NCI-H748 treated with DMSO at 0.1 percent for 48 hours (cell line): ENCODE measurements at regions not wholly inside any gene's neighbourhood (a gene's known extent, or its start where the extent isn't known, plus 50 kb on each side); places are given as distances from the start of the nearest gene placed in this dataset.

Experiments
- DNase-seq: peaks from one replicate; lab custom pipeline; 2025; lab: John Stamatoyannopoulos, UW

DNA sequence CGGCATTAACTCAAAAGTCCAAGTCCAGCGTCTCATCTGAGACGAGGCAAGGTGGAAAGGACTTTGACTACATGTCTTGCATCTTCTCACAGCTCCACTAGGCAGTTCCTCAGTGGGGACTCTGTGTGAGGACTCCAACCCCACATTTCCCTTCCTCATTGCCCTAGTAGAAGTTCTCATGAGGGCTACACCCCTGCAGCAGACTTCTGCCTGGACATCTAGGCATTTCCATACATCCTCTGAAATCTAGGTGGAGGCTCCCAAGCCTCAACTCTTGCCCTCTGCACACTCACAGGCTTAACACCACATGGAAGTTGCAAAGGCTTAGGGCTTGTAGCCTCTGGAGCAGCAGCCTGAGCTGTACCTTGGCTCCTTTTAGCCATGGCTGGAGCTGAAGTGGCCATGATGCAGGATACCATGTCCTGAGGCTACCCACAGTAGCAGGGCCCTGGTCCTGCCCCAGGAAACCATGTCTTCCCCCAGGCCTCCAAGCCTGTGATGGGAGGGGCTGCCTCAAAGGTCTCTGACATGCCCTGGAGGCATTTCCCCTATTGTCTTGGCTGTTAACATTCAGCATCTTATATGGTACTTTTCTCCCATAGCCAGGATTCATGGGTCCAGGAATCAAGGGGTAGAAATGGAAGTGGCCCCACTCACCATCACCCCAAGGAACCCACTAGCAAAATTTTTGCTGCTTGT is 194.6 kb upstream of the KCNG1 start:
- DNase-seq, result no peak

DNA sequence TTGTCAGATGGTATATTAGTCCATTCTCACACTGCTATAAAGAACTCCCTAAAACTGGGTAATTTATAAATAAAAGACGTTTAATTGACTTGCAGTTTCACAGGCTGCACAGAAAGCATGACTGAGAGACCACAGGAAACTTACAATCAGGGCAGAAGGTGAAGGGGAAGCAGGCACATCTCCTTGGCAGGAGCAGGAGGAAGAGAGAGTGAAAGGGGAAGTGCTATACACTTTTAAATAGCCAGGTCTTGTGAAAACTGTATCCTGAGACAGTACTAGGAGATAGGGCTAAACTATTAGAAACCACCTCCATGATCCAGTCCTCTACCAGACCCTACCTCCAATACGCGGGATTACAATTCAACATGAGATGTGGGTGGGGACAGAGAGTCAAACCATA is 193.9 kb upstream of the KCNG1 start:
- DNase-seq, result no peak

DNA sequence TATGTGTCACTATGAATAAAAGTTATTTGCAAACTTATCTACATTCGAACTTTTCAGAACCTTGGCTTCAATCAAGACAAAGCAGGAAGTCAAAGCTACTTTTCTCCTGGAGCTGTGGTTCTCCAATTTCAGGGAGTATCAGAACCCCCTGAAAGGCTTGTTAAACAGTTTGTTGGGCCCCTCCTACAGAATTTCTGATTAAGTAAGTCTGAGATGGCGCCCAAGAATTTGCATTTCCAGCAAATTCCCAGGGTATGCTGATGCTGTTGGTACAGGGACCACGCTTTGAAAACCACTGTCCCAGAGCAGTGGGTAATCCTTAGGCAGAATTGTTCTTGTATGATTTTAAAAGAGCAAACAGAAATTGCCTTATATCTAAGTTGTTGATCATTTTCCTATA is 189.9 kb upstream of the KCNG1 start:
- no peak for DNase-seq

DNA sequence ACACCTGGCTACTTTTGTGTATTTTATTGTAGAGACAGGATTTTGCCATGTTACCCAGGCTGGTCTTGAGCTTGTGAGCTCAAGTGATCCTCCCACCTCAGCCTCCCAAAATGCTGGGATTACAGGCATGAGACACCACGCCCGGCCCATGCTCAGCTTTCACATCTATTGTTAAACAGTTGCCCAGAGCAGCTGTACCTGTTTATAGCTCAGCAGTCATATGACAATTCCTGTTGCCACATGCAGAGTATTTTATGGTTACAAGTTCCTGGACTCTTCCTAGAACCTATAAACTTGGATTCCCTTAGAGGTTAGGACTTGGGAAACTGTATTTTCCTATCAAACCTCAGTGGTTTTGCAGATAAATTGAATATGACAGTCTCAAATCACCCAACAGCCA is 188.3 kb upstream of the KCNG1 start:
- no peak for DNase-seq

DNA sequence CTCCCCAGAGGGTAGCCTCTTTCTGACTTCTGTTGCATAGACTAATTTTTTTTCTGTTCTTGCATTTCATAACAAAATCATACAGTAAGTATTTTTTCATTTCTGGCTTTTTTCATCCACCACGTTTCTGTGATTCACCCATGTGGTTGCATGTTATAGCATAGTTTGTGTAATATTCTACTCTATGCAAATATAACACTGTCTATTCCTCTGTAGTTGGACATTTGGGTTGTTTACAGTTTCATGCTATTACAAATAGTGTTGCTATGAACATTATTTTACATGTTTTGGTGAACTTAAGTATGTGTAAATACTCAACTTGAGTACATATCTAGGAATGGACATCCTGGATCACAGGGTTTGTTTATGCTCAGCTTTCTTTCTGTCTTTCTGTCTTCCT is 187.2 kb upstream of the KCNG1 start:
- no peak for DNase-seq

DNA sequence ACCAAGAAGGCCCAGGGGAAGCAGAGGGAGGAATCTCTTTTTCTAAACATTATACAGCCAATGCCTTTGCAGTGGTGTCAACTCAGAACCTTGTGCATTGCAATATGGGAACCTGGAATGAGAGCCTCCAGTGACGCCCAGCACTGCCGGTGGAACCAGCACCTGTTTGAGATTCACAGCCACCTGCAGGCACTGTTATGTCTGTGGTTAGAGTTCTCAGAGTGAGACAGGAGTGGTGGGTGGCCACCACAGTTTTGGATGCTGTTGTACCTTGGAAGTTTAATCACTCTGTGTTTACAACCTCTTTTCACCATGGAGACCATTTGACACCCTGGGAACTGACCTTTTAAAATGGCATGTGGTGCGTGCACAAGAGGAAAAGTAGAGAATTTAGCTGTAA is 185.3 kb upstream of the KCNG1 start:
- no peak for DNase-seq

DNA sequence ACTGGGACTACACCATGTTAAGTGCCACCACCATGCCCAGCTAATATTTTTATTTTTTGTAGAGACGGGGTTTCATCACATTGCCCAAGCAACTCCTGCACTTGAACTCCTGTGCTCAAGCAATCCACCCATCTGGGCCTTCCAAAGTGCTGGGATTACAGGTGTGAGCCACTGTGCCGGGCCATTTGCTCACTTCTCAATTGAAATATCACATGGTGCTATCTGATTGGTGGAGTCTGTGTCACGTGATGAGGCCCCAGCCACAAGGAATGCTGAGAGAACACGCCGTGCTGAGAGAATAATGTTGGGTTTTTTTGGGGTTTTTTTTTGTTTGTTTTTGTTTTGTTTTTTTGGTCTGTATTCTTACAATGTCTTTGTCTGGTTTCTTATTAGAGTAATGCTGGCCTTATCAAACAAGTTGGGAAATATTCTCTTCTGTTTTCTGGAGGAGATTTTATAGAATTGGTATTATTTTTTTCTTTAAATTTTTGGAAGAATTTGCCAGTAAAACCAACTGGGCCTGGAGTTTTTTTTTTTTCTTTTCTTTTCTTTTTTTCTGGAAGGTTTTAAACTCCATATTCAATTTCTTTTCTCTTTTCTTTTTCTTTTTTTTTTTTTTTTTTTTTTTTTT is 183.2 kb upstream of the KCNG1 start:
- no peak for DNase-seq

- no peak for DNase-seq
These were observed 181.9 kb upstream of the KCNG1 start for GRCh38 chr20:51204794-51205193.

- no peak for DNase-seq
These were observed 181.3 kb upstream of the KCNG1 start for GRCh38 chr20:51204051-51204715.

DNA sequence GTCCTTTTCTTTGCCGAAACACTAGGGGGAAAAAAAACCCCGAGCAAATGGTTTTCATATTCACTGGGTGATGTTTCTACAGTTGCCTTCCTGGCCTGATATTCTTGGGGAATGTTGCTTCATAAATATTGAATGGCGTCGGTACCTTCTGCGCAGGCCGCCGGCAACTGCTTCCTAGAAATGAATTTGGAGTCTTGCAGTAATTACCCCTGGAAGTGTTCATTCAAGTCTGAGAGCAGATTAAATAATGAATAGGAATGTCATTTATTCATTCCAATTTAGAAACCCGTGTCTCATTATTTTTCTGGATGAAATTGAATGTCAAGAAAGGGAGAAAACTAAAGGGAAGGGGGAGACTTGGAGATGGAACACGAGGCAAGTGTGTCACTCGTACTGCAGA is 179.4 kb upstream of the KCNG1 start:
- no peak for DNase-seq

DNA sequence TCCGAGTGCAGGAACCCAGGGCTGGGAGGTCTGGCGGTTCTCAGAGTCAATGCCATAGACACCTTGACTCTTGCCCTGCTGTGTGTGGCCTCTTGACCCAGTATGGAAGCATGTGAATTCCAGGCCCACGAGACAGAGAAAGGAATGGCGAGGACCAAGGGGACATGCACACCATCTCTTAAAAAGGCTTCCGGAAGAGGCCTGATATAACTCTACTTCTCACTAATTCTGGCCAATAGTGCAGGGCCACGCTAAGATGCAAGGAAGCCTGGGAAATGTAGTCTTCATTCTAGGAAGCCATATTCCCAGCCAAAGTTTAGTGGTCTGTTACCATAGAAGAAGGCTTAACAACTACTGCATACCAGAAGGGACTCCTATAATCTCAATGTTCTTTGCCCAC is 177.0 kb upstream of the KCNG1 start:
- DNase-seq, result no peak

GRCh38 chr20:51198876-51199523 is 176.1 kb upstream of the KCNG1 start:
- DNase-seq, result no peak

- DNase-seq, result no peak
These were observed 175.3 kb upstream of the KCNG1 start for GRCh38 chr20:51198238-51198637.

GRCh38 chr20:51196991-51197651 is 174.2 kb upstream of the KCNG1 start:
- no peak for DNase-seq

DNA sequence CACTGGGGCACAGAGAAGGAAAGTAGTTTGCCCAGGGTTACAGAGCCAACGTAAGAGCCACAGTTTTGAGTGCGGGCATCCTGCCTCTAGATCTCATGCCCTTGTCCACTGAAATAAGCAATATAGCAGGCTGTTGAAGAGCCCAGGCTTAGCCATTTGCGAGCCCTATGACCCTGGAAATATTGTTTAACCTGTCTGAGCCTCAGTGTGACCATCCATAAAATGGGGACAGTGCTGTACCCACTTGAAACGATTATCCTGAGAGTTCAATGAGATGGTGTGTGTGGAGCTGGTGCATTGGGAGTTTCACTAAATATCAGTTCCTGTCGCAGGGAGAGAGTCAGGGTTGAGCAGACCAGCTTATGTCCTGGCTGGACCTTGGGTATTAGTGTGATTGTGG is 173.1 kb upstream of the KCNG1 start:
- DNase-seq, result no peak

DNA sequence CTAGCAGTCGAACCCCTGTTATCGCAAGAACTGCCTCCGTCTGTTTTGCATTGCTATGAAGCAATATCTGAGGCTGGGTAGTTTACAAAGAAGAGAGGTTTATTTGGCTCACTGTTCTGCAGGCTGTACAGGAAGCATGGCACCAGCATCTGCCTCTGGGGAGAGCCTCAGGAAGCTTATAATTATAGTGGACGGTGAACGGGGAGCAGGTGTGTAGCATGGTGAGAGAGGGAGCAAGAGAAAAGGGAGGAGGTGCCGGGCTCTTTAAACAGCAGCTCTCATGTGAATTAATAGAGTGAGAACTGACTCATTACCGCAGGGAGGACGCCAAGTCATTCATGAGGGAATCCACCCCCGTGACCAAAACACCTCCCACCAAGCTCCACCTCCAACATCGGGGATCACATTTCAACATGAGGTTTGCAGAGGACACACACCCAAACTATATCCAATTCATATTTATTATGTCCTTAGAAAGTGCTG is 172.6 kb upstream of the KCNG1 start:
- DNase-seq, result no peak

DNA sequence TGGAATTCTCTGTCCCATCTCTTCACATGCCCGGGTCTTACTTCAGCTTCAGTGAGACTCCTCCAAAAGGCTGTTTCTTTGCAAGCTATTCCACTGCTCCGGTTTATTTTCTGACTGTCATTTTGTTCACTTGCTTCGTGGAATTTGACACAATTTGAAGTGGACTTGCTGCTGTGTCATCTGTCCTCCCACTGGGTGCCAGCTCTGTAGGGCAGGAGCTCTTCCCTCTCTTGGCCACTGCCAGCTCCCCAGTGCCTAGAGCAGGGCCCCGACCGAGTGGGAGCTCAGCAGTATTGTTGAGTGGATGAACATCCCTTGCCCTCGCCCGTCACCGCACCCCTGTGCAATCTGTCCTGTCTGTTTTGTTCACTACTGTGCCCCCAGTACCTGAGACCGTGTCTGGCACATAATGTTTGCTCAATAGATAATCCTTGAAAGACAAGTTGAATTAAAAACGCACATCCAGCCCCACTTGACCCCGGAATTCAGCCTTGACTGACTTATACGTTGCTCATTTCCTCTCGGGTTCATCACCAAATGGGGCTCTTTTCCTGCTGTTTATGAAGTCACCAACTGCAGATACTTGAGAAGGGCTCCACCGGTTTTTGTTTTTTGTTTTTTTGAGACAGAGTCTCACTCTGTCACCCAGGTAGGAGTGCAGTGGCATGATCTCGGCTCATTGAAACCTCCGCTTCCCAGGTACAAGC is 170.3 kb upstream of the KCNG1 start:
- no peak for DNase-seq

DNA sequence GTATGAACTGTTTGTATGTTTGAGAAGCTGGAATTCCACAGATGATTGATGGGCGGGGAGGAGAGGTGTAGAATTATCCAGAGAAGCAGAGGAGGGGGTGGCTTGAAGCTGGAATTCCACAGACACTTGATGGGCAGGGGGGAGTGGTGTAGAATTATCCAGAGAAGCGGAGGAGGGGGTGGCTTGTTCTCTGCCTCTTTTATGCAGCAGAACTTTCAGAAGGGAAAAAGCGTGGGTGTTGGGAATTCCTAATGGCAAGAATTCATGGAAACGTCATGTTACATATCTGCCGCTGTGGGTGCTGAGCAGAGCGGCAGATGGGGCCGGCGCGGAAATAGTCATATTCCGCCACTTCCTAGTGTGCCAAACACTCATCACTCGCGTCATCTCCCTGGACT is 167.9 kb upstream of the KCNG1 start:
- no peak for DNase-seq

GRCh38 chr20:51189814-51190782 is 167.2 kb upstream of the KCNG1 start:
- no peak for DNase-seq

DNA sequence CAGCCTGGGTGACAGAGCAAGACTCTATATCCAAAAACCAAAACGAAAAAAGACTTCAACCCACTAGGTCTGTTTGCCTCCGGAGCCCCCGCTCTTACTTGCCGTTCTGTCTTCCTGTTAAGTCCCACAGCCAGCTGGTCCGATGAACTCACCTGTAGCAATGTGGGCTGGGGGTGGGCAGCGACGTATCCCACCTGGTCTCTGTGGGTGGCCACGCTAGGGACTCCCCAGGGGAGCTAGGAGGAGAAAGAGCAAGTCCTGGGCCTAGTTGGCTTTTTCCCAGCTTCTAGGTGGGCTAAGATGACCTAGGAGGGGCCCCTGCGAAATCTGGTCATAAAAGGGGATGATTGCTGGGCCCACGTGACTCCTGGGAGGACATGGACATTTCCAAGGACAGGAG is 166.0 kb upstream of the KCNG1 start:
- DNase-seq, result no peak

DNA sequence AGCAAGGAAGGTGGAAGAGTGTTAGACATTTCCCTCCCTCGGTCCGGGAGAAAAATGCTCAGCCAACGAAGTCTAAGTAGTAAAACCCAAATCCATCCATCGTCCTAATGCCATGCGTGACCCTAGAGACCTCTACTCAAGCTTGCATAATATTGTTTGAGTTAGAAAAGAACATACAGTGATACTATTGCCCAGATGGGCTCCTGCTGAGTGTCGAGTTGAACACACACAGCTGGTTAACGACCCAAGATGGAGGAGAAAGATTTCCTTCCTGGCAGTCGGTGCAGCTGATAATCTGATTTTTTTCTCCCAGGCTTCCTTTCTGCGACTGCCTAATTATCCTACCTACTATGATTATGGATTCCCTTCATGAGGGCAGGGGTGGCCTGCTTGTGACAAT is 164.4 kb upstream of the KCNG1 start:
- DNase-seq, result no peak
